GM18909 (cell line): ENCODE measurements at regions not wholly inside any gene's neighbourhood (a gene's known extent, or its start where the extent isn't known, plus 50 kb on each side); places are given as distances from the start of the nearest gene placed in this dataset.
A peak's percentile ranks its signal among the peaks of the same experiment; 100 is the strongest.
"Not testable (repeated sequence)": the region's sequence is repeated elsewhere in the genome, so short reads cannot be mapped to it uniquely, and the experiment has no call there.

Experiments
- ATAC-seq: cut with Tn5 transposase; IDR thresholded peaks from one replicate; pipeline ENCODE4 v1.9.1; 2021; ENCODE audit warnings: mild to moderate bottlenecking; ENCODE audit not compliant: unreplicated experiment, poor library complexity

DNA sequence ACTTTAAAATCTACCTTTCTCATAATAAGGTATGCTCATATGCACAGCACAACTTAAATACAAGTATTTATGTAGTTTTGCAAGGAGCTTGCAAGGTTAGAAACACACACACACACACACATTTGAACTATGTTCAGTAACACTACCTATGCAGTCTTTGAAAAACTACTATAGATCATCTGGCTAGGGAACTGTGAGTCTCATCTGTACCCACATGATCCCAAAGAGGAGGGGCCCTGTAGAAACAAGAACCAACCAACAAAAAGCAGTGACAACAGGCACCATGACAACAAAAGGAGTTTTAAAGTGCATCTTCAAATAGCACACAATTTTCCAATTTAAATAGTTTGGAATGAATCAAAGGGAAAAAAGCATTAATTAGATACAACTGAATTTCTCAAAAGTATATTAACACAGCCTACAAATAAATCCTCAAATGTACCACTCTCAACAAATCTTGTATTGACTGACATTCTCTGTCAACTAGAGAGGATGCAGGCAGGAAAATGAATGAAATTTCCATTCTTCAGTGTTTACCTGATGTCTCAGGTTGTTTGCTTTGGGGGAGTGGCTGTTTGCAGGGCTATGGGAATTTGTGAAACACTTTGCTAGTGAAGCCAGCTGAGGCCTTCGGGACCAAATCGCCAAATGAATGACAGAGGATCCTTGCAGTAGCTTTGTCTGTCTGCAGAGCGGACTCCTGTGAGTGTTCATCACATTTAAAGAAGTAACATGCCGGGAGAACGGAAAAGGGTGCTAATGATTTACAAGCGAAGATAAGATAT lies 297.6 kb downstream of the BCL2L11 start:
- ATAC-seq: not testable (repeated sequence)

DNA sequence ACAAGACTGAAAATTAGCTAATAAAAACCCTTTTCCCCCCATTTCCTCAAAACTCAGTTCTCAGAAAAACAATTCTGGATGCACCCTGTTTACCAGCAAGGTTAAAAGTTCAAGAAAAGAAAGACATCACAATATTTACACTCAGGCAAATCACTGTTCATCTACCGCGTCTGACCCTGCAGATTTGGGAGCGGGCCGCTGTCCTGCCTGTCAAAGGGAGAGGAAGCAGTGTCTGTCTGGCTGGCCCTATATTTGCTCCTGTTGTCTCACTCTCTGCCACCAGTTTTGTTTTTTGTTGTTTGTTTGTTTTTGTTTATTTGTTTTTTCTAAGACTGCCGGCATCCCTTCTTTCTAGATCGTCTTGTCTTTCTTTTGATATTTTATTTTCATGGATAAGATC lies 299.4 kb downstream of the BCL2L11 start:
- ATAC-seq: not testable (repeated sequence)

DNA sequence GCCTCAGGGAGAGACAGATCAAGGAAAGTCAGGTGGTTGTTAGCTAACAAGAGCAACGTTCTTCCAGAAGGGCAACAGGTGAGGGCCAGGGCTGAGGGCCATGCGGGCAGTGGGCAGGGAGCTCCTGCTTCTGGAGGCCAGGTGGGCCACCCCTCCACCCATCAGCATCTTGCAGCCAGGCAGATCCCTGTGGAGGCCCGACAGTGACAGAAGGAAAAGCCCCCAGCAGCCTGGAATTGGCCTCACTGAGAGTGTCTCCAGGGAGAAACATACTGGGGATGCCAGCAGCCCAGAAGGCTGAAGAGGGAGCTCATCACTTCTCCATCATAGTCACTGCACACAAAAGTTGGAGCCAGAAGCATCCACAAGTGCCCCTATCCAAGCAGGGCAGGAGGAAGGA lies 300.1 kb downstream of the BCL2L11 start:
- ATAC-seq: not testable (repeated sequence)

DNA sequence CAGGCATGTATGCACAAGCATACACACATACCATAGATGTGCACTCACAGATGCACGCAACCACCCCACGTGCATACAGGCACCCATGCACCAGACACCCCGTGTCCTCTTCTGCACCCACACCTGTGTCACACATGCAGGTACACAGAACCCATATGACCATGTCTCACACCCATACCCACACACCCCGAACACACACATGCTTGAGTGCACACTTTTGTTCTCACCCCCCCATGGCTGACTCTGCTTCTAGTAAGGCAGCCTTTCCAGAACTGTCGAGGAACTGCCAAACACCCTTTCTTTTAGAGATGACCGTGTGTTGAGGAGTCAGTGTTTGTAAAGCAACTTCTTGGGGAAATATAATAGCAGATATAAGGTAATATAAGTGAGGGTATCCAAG lies 301.2 kb downstream of the BCL2L11 start:
- ATAC-seq: not testable (repeated sequence)

DNA sequence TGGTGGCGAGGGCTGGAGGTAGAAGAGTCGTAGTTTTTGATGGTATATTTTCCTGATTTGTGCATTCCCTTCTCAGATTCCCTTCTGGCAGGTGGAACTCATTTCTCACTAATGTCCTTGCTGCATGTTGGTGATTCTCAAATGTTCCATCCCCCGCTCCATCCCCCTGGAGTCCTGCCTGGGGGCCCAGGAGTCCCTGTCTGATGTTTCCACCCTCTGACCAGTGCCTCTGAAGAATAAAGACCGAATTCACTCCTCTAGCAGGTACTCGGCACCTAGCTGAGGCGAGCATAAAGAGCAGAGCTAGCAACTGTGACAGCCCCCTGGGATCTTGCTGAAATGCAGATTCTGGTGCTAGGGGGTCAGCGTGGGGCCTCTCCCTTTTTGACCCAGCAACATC lies 301.8 kb downstream of the BCL2L11 start:
- not testable (repeated sequence) for ATAC-seq

DNA sequence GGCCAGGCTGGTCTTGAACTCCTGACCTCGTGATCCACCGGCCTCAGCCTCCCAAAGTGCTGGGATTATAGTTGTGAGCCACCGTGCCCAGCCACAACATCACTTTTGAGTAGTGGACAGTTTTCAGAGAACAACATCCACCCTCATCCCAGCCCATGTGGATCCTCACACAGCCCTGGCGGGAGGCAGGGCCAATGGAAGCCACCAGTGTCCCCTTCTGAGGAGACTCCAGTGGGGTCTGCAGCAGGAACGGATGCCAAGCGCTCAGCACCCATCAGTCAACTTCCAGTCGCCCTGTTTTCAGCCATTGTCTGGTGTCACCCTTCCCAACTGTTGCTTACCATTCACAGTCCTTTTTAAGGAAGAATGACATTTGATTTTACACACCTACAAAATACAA lies 302.5 kb downstream of the BCL2L11 start:
- not testable (repeated sequence) for ATAC-seq

DNA sequence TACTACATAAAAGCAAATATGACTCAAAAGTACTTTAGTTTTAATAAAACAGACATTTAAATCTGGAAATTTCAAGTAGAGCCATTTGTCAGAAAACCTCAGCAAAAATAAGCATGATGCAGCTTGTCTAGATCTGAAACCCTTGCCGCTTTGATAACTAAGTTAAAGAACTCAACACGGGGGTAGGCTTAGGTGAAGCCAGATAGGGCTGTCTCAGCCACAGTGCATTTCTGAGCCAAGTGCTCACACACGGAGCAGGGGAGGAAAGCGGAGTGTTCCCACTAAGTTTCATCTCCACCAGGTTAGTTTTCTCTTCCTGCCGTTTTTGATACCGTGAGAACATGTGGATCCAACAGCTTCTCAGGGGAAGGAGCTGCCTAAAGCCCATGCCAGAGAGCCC lies 303.5 kb downstream of the BCL2L11 start:
- not testable (repeated sequence) for ATAC-seq

DNA sequence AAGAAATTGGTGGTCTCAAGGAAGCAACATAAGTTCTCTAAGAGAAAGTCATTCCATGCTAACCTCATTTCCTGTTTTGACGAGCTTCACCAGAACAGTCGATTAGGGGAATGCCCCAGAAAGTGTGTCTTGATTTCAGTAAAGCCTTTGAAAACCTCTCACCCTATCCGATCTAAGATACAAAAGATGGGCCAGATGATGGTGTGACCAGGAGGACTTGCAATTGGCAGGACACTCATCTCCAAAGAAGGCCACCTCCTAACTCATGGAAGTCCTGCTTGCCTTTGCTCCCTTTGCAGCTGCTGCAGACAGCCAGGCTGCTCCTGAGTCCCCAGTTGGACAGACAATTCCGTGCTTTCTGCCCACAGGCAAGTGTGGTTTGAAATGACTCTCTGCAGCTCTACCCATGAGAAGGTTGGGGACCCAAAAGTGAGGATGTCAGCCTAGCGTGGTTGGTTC lies 304.2 kb downstream of the BCL2L11 start:
- peak; percentile 66 for ATAC-seq

DNA sequence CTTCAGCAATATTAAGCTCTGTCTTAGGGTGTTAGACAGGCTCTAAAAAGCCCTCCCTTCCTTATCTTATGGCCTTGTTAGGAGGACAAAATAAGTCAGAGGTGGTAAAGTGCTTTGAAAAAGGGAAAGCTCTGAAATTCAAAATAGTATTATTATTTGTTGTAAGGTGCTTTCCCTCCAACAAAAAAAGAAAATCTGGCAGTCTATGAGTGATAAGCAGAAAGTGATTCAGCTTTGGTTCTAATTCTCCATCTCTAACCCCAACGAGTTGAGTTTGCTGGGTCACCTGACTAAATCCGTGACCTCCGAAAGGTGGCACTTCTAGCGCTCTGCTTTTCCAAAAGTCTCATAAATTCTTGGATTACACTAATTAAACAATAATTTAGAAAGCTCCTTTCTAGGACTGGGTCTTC lies 305.1 kb downstream of the BCL2L11 start:
- ATAC-seq: not testable (repeated sequence)

DNA sequence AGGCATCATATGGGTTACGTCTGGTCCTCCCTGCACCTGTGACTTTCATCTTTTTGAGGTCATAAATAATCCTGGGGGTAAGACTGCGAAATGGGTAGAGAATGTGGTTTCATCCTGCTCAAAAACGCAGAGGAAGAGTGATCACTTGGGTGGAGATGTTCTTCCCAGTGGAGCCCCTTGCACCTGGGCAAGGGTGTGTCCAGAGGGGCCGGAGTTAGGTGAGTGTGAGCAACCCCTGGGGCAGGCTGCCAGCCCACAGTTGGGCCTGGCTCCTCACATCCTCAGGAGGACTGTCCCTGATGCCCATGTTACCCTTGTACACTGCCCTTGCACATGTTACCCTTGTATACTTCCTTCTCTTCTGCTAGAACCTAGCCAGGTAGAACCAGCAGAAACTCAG lies 306.6 kb downstream of the BCL2L11 start:
- not testable (repeated sequence) for ATAC-seq

DNA sequence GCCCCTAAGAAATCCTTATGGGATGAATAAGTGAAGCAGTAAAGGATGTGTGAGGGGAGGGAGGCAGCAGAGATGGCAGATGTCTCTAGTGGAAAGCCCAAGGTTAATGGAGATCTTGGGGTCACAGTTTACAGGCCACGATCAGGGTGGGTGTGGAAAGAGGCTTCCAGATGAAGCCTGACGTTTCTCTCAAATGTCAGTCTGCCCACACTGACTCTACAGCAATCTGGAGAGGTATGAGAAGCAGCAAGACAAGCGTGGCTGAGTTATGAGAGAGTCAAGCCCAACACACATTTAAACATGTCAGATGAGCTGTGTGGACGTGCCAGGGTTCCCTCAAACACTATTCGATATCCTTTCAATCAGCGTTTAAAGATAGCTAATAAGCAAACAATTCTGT lies 308.2 kb downstream of the BCL2L11 start:
- not testable (repeated sequence) for ATAC-seq

DNA sequence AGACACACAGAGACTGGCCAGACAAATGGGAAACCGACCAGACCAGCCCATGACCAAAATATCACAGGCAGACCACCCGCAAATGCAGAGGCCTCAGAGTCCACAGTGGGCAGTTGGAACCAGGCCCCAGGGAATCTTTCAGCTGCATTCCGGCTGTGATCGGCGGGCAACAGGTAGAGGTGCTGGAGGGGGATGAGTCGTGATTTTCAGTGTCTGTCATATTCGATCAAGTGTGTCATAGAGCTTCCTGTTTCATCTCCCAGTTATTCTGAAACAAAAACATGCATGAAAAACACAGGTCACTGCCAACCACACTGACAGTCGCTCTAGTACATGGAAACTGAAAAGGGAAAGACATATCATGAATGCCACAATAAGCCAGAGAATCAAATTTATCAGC lies 308.6 kb downstream of the BCL2L11 start:
- ATAC-seq: peak; percentile 61

DNA sequence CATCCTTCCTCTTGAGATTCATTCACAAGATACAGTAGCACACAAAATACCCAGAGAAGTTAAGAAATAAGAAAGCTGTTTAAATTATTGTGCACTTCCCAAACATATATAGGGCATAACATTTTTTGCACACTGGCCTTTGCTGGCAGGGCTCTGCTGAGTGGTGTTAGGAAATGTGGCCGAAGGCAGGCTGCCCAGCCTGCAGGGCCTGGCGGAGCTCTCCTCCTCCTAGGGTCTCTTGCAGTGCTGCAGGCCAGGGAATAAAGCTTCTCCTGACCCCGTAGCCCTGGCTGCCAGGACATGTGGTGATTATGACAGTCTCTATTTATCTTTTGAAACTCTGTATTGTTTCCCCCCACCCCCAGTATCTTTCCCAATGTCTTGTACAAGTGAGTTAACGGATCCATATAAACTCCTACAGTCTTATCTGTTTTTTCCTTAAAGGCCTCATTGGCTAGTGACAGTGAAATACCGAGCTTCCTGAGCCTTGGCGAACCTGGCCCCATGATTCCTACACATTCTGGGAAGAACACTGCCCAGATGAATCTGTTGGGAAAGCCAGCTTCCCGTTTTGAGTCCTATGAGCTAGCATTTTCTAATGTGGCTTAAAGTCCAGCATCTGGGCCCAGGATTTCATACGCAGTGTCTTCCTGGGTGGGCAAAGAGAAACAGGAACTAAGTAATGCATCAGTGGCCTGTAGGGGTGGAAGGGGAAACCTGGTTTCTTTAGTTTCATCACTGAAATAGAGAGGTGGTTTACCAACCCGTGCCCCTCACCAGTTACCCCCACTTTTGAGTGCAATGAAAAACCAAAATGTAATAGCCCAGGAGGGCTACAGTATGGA lies 310.3 kb downstream of the BCL2L11 start:
- peak; percentile 67 for ATAC-seq

DNA sequence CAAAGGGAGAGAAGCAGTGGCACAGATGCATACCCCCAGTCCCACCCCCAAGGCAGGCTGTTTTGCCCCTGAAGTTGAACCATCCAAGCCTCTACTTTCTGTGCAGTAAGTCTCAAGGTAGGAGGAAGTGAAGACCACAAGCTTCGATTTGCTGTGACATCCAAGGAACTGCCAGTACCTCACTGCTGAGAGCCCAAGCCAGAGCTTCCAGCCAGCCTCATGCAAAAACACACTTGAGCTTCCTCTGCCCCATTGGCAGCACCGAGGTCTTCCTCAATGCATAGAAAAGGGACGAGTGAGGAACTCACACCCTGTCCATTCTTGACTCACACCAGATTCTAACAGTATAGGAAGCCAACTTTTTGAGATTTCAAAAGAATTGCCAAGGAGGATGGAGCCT lies 311.7 kb downstream of the BCL2L11 start:
- ATAC-seq: not testable (repeated sequence)

DNA sequence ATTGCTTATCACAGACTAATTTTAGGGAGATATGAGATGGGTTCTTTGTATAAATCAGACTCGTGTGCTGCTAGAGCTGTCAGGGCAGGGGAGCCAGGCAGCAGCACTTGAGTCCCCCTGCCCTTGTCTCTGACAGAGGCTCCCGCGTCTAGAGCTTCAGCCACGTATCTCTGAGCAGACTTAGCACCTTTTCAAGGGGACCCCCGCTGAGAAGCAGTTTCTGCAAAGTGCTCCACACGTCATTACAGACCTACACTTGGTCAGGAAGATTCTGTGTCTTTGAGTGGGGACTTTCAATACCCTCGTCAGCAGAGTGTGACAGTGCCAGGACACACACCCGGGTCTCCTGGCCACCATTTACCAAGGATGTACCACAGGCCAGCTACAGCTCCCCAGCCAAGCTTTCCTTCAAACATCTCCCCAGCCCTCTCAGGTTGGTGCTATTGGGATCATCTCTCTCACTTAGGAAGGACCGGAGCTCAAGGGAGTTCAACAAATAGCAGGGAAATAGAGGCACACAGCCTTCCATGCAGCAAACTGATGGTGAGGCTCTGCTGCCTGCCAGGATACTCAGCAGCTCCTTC lies 312.3 kb downstream of the BCL2L11 start:
- not testable (repeated sequence) for ATAC-seq

DNA sequence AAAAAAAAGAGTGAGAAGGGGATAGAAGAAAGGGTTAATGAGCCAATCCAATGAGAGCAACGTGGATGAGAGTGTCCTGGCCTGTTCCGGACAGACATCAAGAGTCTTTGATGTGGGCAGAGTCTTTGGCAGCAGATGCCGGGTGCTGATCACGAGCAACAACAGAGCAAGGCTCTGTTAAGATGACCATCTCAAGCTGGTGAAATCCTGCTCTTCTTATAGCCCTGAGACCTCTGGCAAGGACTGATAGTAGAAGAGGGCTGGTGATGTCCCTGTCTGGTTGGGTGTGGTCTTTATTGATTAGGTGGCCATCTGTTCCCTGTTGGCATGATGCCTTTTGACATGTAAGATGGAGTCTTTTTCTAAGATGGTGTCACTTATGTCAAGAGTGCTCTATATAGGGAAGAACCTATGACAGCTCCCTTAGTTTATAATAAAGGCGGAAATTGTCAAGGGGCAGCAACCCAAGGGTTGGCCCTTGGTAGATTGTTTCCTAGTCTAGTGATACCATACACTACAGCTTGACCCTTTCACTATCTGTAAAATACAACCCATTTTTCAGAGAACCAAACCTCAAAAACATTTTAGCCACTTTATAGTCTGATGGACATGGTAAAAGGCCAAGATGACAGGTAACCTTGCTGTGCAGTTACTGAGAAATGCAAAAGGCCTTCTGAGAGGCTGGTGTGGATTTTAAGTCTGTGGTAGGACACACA lies 313.3 kb downstream of the BCL2L11 start:
- not testable (repeated sequence) for ATAC-seq

DNA sequence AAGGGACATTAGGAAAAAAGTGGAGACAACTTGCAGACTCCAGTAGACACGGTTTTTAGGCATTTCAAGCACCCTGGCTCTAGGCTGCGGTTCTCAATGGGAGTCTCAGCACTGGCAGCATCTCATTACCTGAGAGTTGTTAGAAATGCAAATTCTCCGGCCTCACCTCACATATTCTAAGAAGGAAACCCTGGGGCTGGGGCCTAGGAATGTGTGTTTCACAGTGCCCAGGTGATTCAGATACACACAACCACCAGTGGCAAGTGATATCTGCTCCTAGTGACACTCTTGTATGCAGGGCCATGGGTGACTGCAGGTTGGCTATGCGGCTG lies 313.9 kb downstream of the BCL2L11 start:
- ATAC-seq: not testable (repeated sequence)

DNA sequence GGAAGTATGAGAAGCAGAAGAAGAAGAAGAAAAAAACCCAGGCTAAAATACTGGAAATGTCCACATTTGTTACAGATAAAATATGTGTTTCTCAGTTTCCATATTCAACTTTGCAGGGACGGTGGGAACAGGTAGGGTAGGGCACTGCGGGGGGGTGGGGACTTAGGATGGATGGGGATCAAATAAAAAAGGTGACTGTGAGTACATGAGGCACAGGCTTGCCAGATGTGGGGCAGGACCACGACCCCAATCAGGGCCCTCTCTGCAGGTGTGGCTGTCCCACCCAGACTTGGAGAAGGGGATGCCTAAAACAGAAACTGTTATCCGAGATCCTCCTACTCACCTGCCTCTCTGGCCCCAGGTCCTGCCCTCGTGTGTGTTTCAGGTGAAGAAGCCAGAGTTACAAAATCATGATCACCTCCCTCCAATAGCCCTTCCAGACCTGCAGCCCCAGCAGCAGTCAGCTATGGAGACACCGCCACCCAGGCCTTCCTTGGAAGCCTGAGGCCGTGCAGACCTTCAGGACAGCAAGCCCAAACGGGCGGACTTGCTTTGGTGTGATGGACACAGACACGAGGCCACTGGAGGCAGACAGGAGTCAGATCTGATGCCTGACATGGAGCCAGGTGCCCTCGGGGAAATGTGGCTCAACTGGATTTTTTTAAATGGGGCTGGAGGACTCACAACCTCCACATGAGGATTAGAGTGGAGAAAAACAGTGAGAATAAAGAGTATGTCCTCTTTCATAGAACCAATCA lies 315.0 kb downstream of the BCL2L11 start:
- not testable (repeated sequence) for ATAC-seq

DNA sequence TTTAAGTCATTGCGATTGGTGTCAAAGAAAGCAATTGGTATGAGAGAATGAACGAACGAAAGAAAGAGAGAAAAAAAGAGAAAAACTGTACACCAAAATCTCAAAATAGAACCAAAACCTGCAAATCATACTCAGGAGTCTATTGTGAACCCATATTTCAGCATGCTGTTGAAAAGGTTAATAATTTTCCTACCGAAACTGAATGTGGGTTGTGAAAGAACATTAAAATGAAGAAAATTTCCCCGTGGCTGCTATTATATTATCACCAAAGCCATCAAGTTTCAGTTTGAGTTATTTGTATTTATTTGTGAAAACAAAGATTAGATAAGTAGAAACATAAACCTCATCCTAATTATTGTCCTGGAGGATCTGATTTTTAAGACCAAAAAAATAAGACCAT lies 315.7 kb downstream of the BCL2L11 start:
- ATAC-seq: peak; percentile 71
